Lower lobe of right lung (tissue), 2 donors: ENCODE measurements at regions not wholly inside any gene's neighbourhood (a gene's known extent, or its start where the extent isn't known, plus 50 kb on each side); places are given as distances from the start of the nearest gene placed in this dataset.

Experiments used
- ATAC-seq, 2 donors: fragments of 200-7000 bp; cut with Tn5 transposase; one replicate each; pipeline ENCODE4 v1.9.1; 2020 to 2022; ENCODE audit warnings: mild to moderate bottlenecking in 2 of 2, moderate library complexity in 2 of 2
- DNase-seq: peaks from one replicate; pipeline ENCODE4 v3.0.0-alpha.2; 2020
- H3K27ac ChIP-seq: fragments of 200-600 bp; one replicate; pipeline ENCODE4 v1.8.0; 2022
- H3K27me3 ChIP-seq: fragments of 200-600 bp; one replicate; pipeline ENCODE4 v1.8.0; 2022; ENCODE audit warnings: low read depth
- H3K36me3 ChIP-seq: fragments of 200-600 bp; one replicate; pipeline ENCODE4 v1.8.0; 2022; ENCODE audit warnings: mild to moderate bottlenecking
- H3K4me1 ChIP-seq: fragments of 200-600 bp; one replicate; pipeline ENCODE4 v1.8.0; 2022
- H3K4me3 ChIP-seq: fragments of 200-600 bp; one replicate; pipeline ENCODE4 v1.8.0; 2022; ENCODE audit warnings: mild to moderate bottlenecking
- H3K9me3 ChIP-seq: fragments of 200-600 bp; one replicate; pipeline ENCODE4 v1.8.0; 2022
- CTCF ChIP-seq: fragments of 200-600 bp; IDR thresholded peaks from one replicate; pipeline ENCODE4 v1.8.0; 2022; ENCODE audit warnings: antibody characterized with exemption, mild to moderate bottlenecking
- intact Hi-C: fragments of 100-400 bp; cut with DNase I; formaldehyde crosslinking; loops from one replicate; pipeline ENCODE4 v1.11.0; 2022
- donor health status: DM: no; HTN: yes; CAD: no; lungs with severe emphysema.

GRCh38 chr15:62834686-62835329 lies 207.7 kb upstream of the TPM1 start:
- H3K9me3 ChIP-seq = no peaks in the 10 kb centered on the region
- H3K4me3 ChIP-seq = no peak overlapping the region
- ATAC-seq (peak in 1 of 2 donors; percentile 68), DNase-seq (no peak)
- no peaks in the 10 kb centered on the region for H3K4me1 ChIP-seq
- H3K36me3 ChIP-seq = no peaks in the 10 kb centered on the region
- H3K27me3 ChIP-seq = no peaks in the 10 kb centered on the region
- intact Hi-C loops = no loop called here
- H3K27ac ChIP-seq = no peak overlapping the region
- TF ChIP-seq CTCF = no peak

DNA sequence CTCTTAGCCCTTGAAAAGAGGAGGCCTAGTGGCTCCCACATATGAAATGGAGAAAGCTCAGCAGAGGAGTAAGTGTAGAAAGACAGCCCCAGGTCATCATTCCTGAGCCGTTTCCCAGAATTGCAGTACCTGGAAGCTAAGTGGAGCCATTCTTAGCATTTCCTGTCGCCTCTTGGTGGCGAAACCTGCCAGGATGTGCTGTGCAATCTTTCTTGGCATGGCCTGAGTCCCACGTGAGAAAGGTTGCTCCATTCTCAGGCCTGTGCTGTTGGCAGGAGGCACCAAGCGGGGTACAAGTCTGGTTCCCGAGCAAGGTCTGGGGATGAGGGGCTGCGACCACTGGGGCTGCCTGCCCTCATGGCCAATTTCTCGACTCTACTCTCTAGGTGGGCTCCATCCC lies 207.2 kb upstream of the TPM1 start:
- no peak overlapping the region for H3K4me3 ChIP-seq
- ATAC-seq (peak; percentile 37 to 87), DNase-seq (no peak)
- no peaks in the 10 kb centered on the region for H3K36me3 ChIP-seq
- no peaks in the 10 kb centered on the region for H3K4me1 ChIP-seq
- H3K27me3 ChIP-seq = no peaks in the 10 kb centered on the region
- H3K27ac ChIP-seq = no peak overlapping the region
- no peaks in the 10 kb centered on the region for H3K9me3 ChIP-seq
- intact Hi-C loops = no loop called here
- TF ChIP-seq CTCF = no peak

DNA sequence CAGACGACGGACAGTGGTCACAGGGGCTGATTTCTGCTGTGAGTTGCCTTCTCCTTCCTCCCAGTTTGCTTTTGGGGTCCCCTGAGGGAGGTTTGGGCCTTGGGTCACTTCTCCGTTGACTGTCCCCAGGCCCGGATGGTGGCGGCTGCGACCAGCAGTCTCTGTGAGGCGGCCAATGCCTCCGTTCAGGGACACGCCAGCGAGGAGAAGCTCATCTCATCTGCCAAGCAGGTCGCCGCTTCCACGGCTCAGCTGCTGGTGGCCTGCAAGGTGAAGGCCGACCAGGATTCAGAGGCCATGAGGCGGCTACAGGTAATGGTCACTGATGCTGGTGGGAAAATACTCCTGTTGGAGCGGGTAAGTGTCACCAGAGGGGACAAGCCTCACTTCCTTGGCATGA lies 206.8 kb upstream of the TPM1 start:
- H3K27me3 ChIP-seq = no peaks in the 10 kb centered on the region
- no peak for DNase-seq
- intact Hi-C loops = no loop called here
- H3K27ac ChIP-seq = no peak overlapping the region
- no peaks in the 10 kb centered on the region for H3K36me3 ChIP-seq
- H3K4me3 ChIP-seq = no peak overlapping the region
- H3K4me1 ChIP-seq = no peaks in the 10 kb centered on the region
- no peaks in the 10 kb centered on the region for H3K9me3 ChIP-seq
- no peak for TF ChIP-seq CTCF
- no peak for ATAC-seq

GRCh38 chr15:62840526-62841268 lies 201.8 kb upstream of the TPM1 start:
- no peaks in the 10 kb centered on the region for H3K27me3 ChIP-seq
- no peak for DNase-seq
- no peaks in the 10 kb centered on the region for H3K4me1 ChIP-seq
- no peaks in the 10 kb centered on the region for H3K36me3 ChIP-seq
- intact Hi-C loops = loop anchor here (10.0 kb wide), 1 partner anchor 254 kb away; no protein-coding TSS in a partner anchor
- H3K27ac ChIP-seq = no peak overlapping the region
- no peak overlapping the region for H3K4me3 ChIP-seq
- no peak for TF ChIP-seq CTCF
- ATAC-seq = no peak
- H3K9me3 ChIP-seq = no peaks in the 10 kb centered on the region

GRCh38 chr15:62841269-62841628 lies 201.3 kb upstream of the TPM1 start:
- no peaks in the 10 kb centered on the region for H3K4me1 ChIP-seq
- H3K27ac ChIP-seq = no peak overlapping the region
- intact Hi-C loops = loop anchor here (10.0 kb wide), 1 partner anchor 254 kb away; no protein-coding TSS in a partner anchor
- no peaks in the 10 kb centered on the region for H3K9me3 ChIP-seq
- H3K4me3 ChIP-seq = no peak overlapping the region
- ATAC-seq = no peak
- no peaks in the 10 kb centered on the region for H3K27me3 ChIP-seq
- H3K36me3 ChIP-seq = no peaks in the 10 kb centered on the region
- no peak for TF ChIP-seq CTCF
- no peak for DNase-seq
